Neural cell (in vitro differentiated cells): ENCODE measurements at regions not wholly inside any gene's neighbourhood (a gene's known extent, or its start where the extent isn't known, plus 50 kb on each side); places are given as distances from the start of the nearest gene placed in this dataset.
"Not testable (repeated sequence)": the region's sequence is repeated elsewhere in the genome, so short reads cannot be mapped to it uniquely, and the experiment has no call there.

Experiments
- H2AFZ ChIP-seq: fragments of 200-600, 300-800 bp; sonication (generic), shearing (Covaris generic); 2 replicates; pipeline ENCODE4 v1.6.0; 2014; ENCODE audit warnings: low read depth, mild to moderate bottlenecking, antibody characterized with exemption, low read length, moderate library complexity
- H3F3A ChIP-seq: fragments of 200-600 bp; shearing (Covaris generic); 2 replicates; pipeline ENCODE4 v1.6.1; 2016; ENCODE audit warnings: mild to moderate bottlenecking, moderate library complexity, mixed read lengths, antibody characterized with exemption, low read length; ENCODE audit not compliant: insufficient read depth, poor library complexity, severe bottlenecking
- H3K27ac ChIP-seq: fragments of 200-600, 300-800 bp; sonication (generic), shearing (Covaris generic); 2 replicates; pipeline ENCODE4 v1.5.1; 2014; ENCODE audit warnings: mild to moderate bottlenecking, low read length, moderate library complexity
- H3K27me3 ChIP-seq: fragments of 300-800, 200-600 bp; sonication (generic), shearing (Covaris generic); 2 replicates; pipeline ENCODE4 v1.6.0; 2014; ENCODE audit warnings: mild to moderate bottlenecking, low read depth, low read length, moderate library complexity; ENCODE audit not compliant: insufficient read depth
- H3K36me3 ChIP-seq: fragments of 300-800, 200-600 bp; sonication (generic), shearing (Covaris generic); 2 replicates; pipeline ENCODE4 v1.5.1; 2014; ENCODE audit warnings: mild to moderate bottlenecking, antibody characterized with exemption, low read length, moderate library complexity; ENCODE audit not compliant: insufficient read depth
- H3K4me2 ChIP-seq: fragments of 300-800, 200-600 bp; sonication (generic), shearing (Covaris generic); 2 replicates; pipeline ENCODE4 v1.6.0; 2014; ENCODE audit warnings: mild to moderate bottlenecking, low read length
- H3K4me3 ChIP-seq: fragments of 300-800, 200-600 bp; sonication (generic), shearing (Covaris generic); 2 replicates; pipeline ENCODE4 v1.5.1; 2014; ENCODE audit warnings: mild to moderate bottlenecking, low read length, moderate library complexity
- H3K79me2 ChIP-seq: fragments of 200-600 bp; shearing (Covaris generic); replicated peaks from 2 replicates; pipeline ENCODE4 v1.6.0; 2014; ENCODE audit warnings: mild to moderate bottlenecking, low read length, moderate library complexity; ENCODE audit not compliant: insufficient read depth
- H3K9ac ChIP-seq: fragments of 300-800, 200-600 bp; sonication (generic), shearing (Covaris generic); 2 replicates; pipeline ENCODE4 v1.6.1; 2016; ENCODE audit warnings: mild to moderate bottlenecking, low read length, mixed read lengths
- H3K9me2 ChIP-seq: fragments of 200-600 bp; shearing (Covaris generic); 2 replicates; pipeline ENCODE4 v1.6.1; 2016; ENCODE audit warnings: mild to moderate bottlenecking, low read length, mixed read lengths; ENCODE audit not compliant: insufficient read depth
- H3K9me3 ChIP-seq: fragments of 200-600, 300-800 bp; sonication (generic), shearing (Covaris generic); 2 replicates; pipeline ENCODE4 v1.6.1; 2016; ENCODE audit warnings: mild to moderate bottlenecking, mixed run types, low read length, moderate library complexity, mixed read lengths
- H4K20me1 ChIP-seq: fragments of 200-600 bp; shearing (Covaris generic); 2 replicates; pipeline ENCODE4 v1.6.1; 2016; ENCODE audit warnings: mild to moderate bottlenecking, mixed run types; ENCODE audit not compliant: insufficient read depth
- CTCF ChIP-seq: fragments of 450-650 bp; IDR thresholded peaks from 2 replicates; pipeline ENCODE4 v1.5.1; 2014; ENCODE audit warnings: antibody characterized with exemption, mild to moderate bottlenecking, moderate library complexity; ENCODE audit not compliant: poor library complexity, severe bottlenecking
- EP300 ChIP-seq: fragments of 450-650 bp; conservative IDR thresholded peaks from 2 replicates; pipeline ENCODE4 v1.6.1; 2014; ENCODE audit warnings: antibody characterized with exemption, mild to moderate bottlenecking, moderate library complexity; ENCODE audit not compliant: poor library complexity, severe bottlenecking
- EZH2 ChIP-seq: fragments of 200-600, 300-800 bp; shearing (Covaris generic), sonication (generic); IDR thresholded peaks from 2 replicates; pipeline ENCODE4 v1.6.1; 2014; ENCODE audit warnings: antibody characterized with exemption, low read length, borderline replicate concordance, mild to moderate bottlenecking; ENCODE audit not compliant: insufficient read depth, poor library complexity, severe bottlenecking
- MXI1 ChIP-seq: fragments of 450-650 bp; conservative IDR thresholded peaks from 2 replicates; pipeline ENCODE4 v1.6.1; 2014; ENCODE audit warnings: antibody characterized with exemption, mild to moderate bottlenecking; ENCODE audit not compliant: poor library complexity, severe bottlenecking
- POLR2AphosphoS5 ChIP-seq: IDR thresholded peaks from 2 replicates; pipeline ENCODE4 v1.6.1; 2012
- RAD21 ChIP-seq: fragments of 450-650 bp; conservative IDR thresholded peaks from 2 replicates; pipeline ENCODE4 v1.6.1; 2014; ENCODE audit warnings: antibody characterized with exemption, mild to moderate bottlenecking, moderate library complexity
- REST ChIP-seq: IDR thresholded peaks from 2 replicates; pipeline ENCODE4 v1.6.1; 2012; ENCODE audit warnings: borderline replicate concordance
- SMC3 ChIP-seq: fragments of 450-650 bp; conservative IDR thresholded peaks from 2 replicates; pipeline ENCODE4 v1.6.1; 2014; ENCODE audit warnings: antibody characterized with exemption, mild to moderate bottlenecking, moderate library complexity; ENCODE audit not compliant: poor library complexity
- TAF1 ChIP-seq: IDR thresholded peaks from 2 replicates; pipeline ENCODE4 v1.6.1; 2012; ENCODE audit warnings: low read depth

GRCh38 chr17:62226610-62227240 is 153.6 kb upstream of the EFCAB3 start:
- H3F3A ChIP-seq, H3K4me3 ChIP-seq, H3K36me3 ChIP-seq, H2AFZ ChIP-seq, H3K9ac ChIP-seq, H3K27me3 ChIP-seq, H4K20me1 ChIP-seq, H3K79me2 ChIP-seq, H3K9me3 ChIP-seq, H3K9me2 ChIP-seq, H3K27ac ChIP-seq, H3K4me2 ChIP-seq: not testable (repeated sequence)
- peak; percentile 20 for TF ChIP-seq CTCF

GRCh38 chr17:62223585-62223984 is 156.8 kb upstream of the EFCAB3 start:
- not testable (repeated sequence) for H3K9ac ChIP-seq, H3K4me3 ChIP-seq, H3K9me2 ChIP-seq, H3K27ac ChIP-seq, H3K36me3 ChIP-seq, H2AFZ ChIP-seq, H3F3A ChIP-seq, H3K4me2 ChIP-seq, H3K9me3 ChIP-seq, H3K27me3 ChIP-seq, H3K79me2 ChIP-seq, H4K20me1 ChIP-seq

GRCh38 chr17:62219221-62219899 is 154.3 kb upstream of the MED13 start:
- Histone ChIP-seq H3K4me3 (no peak overlapping the region), H3K79me2 (no peaks in the 10 kb centered on the region), H3K9ac (no peak overlapping the region), H4K20me1 (no peaks in the 10 kb centered on the region), H3F3A (no peaks in the 10 kb centered on the region), H3K4me2 (no peak overlapping the region), H3K9me3 (no peaks in the 10 kb centered on the region), H3K9me2 (no peaks in the 10 kb centered on the region), H2AFZ (no peak overlapping the region), H3K36me3 (no peaks in the 10 kb centered on the region), H3K27ac (no peak overlapping the region), H3K27me3 (no peaks in the 10 kb centered on the region)
- TF ChIP-seq REST (no peak), SMC3 (no peak), POLR2AphosphoS5 (no peak), RAD21 (no peak), CTCF (no peak), TAF1 (no peak), EP300 (no peak), EZH2 (no peak), MXI1 (no peak)
